SJSA1 (cell line): ENCODE measurements at regions not wholly inside any gene's neighbourhood (a gene's known extent, or its start where the extent isn't known, plus 50 kb on each side); places are given as distances from the start of the nearest gene placed in this dataset.

Source experiments
- DNase-seq, 2 experiments: peaks; one replicate each; pipeline ENCODE4 v3.0.0-alpha.2; 2015 to 2020; ENCODE audit warnings: low spot score in 2 of 2, low read depth in 1 of 2
- H3K27ac ChIP-seq: fragments of 250-450 bp; sonication (Bioruptor Pico); 2 replicates; pipeline ENCODE4 v1.5.1; 2020; ENCODE audit warnings: mild to moderate bottlenecking, moderate library complexity
- H3K27me3 ChIP-seq: fragments of 250-450 bp; sonication (Bioruptor Pico); replicated peaks from 2 replicates; pipeline ENCODE4 v1.5.1; 2020; ENCODE audit warnings: mild to moderate bottlenecking, moderate library complexity
- H3K36me3 ChIP-seq: fragments of 250-450 bp; sonication (Bioruptor Pico); 2 replicates; pipeline ENCODE4 v1.5.1; 2020; ENCODE audit warnings: mild to moderate bottlenecking
- H3K4me1 ChIP-seq: fragments of 250-450 bp; sonication (Bioruptor Pico); replicated peaks from 2 replicates; pipeline ENCODE4 v1.6.1; 2021; ENCODE audit warnings: mild to moderate bottlenecking
- H3K4me3 ChIP-seq: fragments of 250-450 bp; sonication (Bioruptor Pico); 2 replicates; pipeline ENCODE4 v1.5.1; 2020; ENCODE audit warnings: mild to moderate bottlenecking
- H3K9me3 ChIP-seq: fragments of 250-450 bp; sonication (Bioruptor Pico); replicated peaks from 2 replicates; pipeline ENCODE4 v1.5.1; 2020; ENCODE audit warnings: mild to moderate bottlenecking

- DNase-seq = no peak
- no peaks in the 10 kb centered on the region for H3K4me1 ChIP-seq
- no peak overlapping the region for H3K4me3 ChIP-seq
- H3K36me3 ChIP-seq = no peaks in the 10 kb centered on the region
- no peaks in the 10 kb centered on the region for H3K27me3 ChIP-seq
- no peaks in the 10 kb centered on the region for H3K9me3 ChIP-seq
- no peak overlapping the region for H3K27ac ChIP-seq
These were observed 863.3 kb downstream of the BCL11B start for GRCh38 chr14:98408713-98409112.

- Histone ChIP-seq H3K27ac (no peak overlapping the region), H3K4me1 (no peaks in the 10 kb centered on the region), H3K27me3 (no peaks in the 10 kb centered on the region), H3K9me3 (no peaks in the 10 kb centered on the region), H3K36me3 (no peaks in the 10 kb centered on the region), H3K4me3 (no peak overlapping the region)
- no peak for DNase-seq
These were observed 860.8 kb downstream of the BCL11B start for GRCh38 chr14:98411154-98411553.

- Histone ChIP-seq H3K27ac (no peak overlapping the region), H3K27me3 (no peaks in the 10 kb centered on the region), H3K9me3 (no peaks in the 10 kb centered on the region), H3K4me1 (no peaks in the 10 kb centered on the region), H3K4me3 (no peak overlapping the region), H3K36me3 (no peaks in the 10 kb centered on the region)
- no peak for DNase-seq
These were observed 859.6 kb downstream of the BCL11B start for GRCh38 chr14:98412431-98412830.

GRCh38 chr14:98415766-98416165 lies 856.2 kb downstream of the BCL11B start:
- no peak for DNase-seq
- Histone ChIP-seq H3K27ac (no peak overlapping the region), H3K9me3 (no peaks in the 10 kb centered on the region), H3K36me3 (no peaks in the 10 kb centered on the region), H3K4me1 (no peaks in the 10 kb centered on the region), H3K4me3 (no peak overlapping the region), H3K27me3 (no peaks in the 10 kb centered on the region)

- DNase-seq = no peak
- Histone ChIP-seq H3K4me3 (no peak overlapping the region), H3K9me3 (no peaks in the 10 kb centered on the region), H3K27me3 (no peaks in the 10 kb centered on the region), H3K36me3 (no peaks in the 10 kb centered on the region), H3K4me1 (no peaks in the 10 kb centered on the region), H3K27ac (no peak overlapping the region)
These were observed 855.0 kb downstream of the BCL11B start for GRCh38 chr14:98417001-98417400.

GRCh38 chr14:98428483-98428994 lies 843.5 kb downstream of the BCL11B start:
- DNase-seq = no peak
- H3K4me3 ChIP-seq = no peak overlapping the region
- H3K27me3 ChIP-seq = no peaks in the 10 kb centered on the region
- H3K27ac ChIP-seq = no peak overlapping the region
- no peaks in the 10 kb centered on the region for H3K36me3 ChIP-seq
- no peaks in the 10 kb centered on the region for H3K4me1 ChIP-seq
- no peaks in the 10 kb centered on the region for H3K9me3 ChIP-seq

- Histone ChIP-seq H3K4me3 (no peak overlapping the region), H3K27ac (no peak overlapping the region), H3K9me3 (no peaks in the 10 kb centered on the region), H3K4me1 (no peaks in the 10 kb centered on the region), H3K36me3 (no peaks in the 10 kb centered on the region), H3K27me3 (no peaks in the 10 kb centered on the region)
- DNase-seq = no peak
These were observed 838.6 kb downstream of the BCL11B start for GRCh38 chr14:98433436-98433835.

- Histone ChIP-seq H3K36me3 (no peaks in the 10 kb centered on the region), H3K9me3 (no peaks in the 10 kb centered on the region), H3K4me1 (no peaks in the 10 kb centered on the region), H3K27me3 (no peaks in the 10 kb centered on the region), H3K4me3 (no peak overlapping the region), H3K27ac (no peak overlapping the region)
- DNase-seq = no peak
These were observed 834.9 kb downstream of the BCL11B start for GRCh38 chr14:98437113-98437512.

- Histone ChIP-seq H3K27ac (no peak overlapping the region), H3K4me3 (no peak overlapping the region), H3K27me3 (no peaks in the 10 kb centered on the region), H3K9me3 (no peaks in the 10 kb centered on the region), H3K4me1 (no peaks in the 10 kb centered on the region), H3K36me3 (no peaks in the 10 kb centered on the region)
- DNase-seq = no peak
These were observed 827.9 kb downstream of the BCL11B start for GRCh38 chr14:98444077-98444476.

GRCh38 chr14:98445718-98446117 lies 826.3 kb downstream of the BCL11B start:
- no peak for DNase-seq
- H3K4me1 ChIP-seq = no peaks in the 10 kb centered on the region

GRCh38 chr14:98446508-98446907 lies 825.5 kb downstream of the BCL11B start:
- no peak overlapping the region for H3K27ac ChIP-seq

More at GRCh38 chr14:98445718-98446117, 826.3 kb downstream of the BCL11B start:
- Histone ChIP-seq H3K36me3 (no peaks in the 10 kb centered on the region), H3K27me3 (no peaks in the 10 kb centered on the region), H3K27ac (no peak overlapping the region), H3K9me3 (no peaks in the 10 kb centered on the region), H3K4me3 (no peak overlapping the region)

GRCh38 chr14:98456231-98456630 lies 815.8 kb downstream of the BCL11B start:
- Histone ChIP-seq H3K36me3 (no peaks in the 10 kb centered on the region), H3K4me3 (no peak overlapping the region), H3K4me1 (no peaks in the 10 kb centered on the region), H3K27ac (no peak overlapping the region), H3K9me3 (no peaks in the 10 kb centered on the region), H3K27me3 (no peaks in the 10 kb centered on the region)
- no peak for DNase-seq

More at GRCh38 chr14:98446508-98446907, 825.5 kb downstream of the BCL11B start:
- H3K4me1 ChIP-seq = no peaks in the 10 kb centered on the region
- H3K9me3 ChIP-seq = no peaks in the 10 kb centered on the region
- no peak for DNase-seq
- no peaks in the 10 kb centered on the region for H3K27me3 ChIP-seq
- H3K4me3 ChIP-seq = no peak overlapping the region
- no peaks in the 10 kb centered on the region for H3K36me3 ChIP-seq

GRCh38 chr14:98458702-98459101 lies 813.3 kb downstream of the BCL11B start:
- Histone ChIP-seq H3K27me3 (no peaks in the 10 kb centered on the region), H3K9me3 (no peaks in the 10 kb centered on the region), H3K36me3 (no peaks in the 10 kb centered on the region), H3K4me3 (no peak overlapping the region), H3K27ac (no peak overlapping the region), H3K4me1 (no peaks in the 10 kb centered on the region)
- no peak for DNase-seq

GRCh38 chr14:98462908-98463307 lies 809.1 kb downstream of the BCL11B start:
- DNase-seq = no peak
- Histone ChIP-seq H3K4me1 (no peaks in the 10 kb centered on the region), H3K27ac (no peak overlapping the region), H3K36me3 (no peaks in the 10 kb centered on the region), H3K4me3 (no peak overlapping the region), H3K9me3 (no peaks in the 10 kb centered on the region), H3K27me3 (no peaks in the 10 kb centered on the region)

GRCh38 chr14:98466807-98467206 lies 805.2 kb downstream of the BCL11B start:
- DNase-seq = no peak
- Histone ChIP-seq H3K27me3 (no peaks in the 10 kb centered on the region), H3K36me3 (no peaks in the 10 kb centered on the region), H3K9me3 (no peaks in the 10 kb centered on the region), H3K4me3 (no peak overlapping the region), H3K4me1 (no peaks in the 10 kb centered on the region), H3K27ac (no peak overlapping the region)
